Uterus (tissue), 2 donors: ENCODE measurements at regions not wholly inside any gene's neighbourhood (a gene's known extent, or its start where the extent isn't known, plus 50 kb on each side); places are given as distances from the start of the nearest gene placed in this dataset.

ENCODE experiments used
- POLR2A ChIP-seq, 2 donors: fragments of 450-650 bp; IDR thresholded peaks; one replicate each; pipeline ENCODE4 v1.6.1; 2016; ENCODE audit warnings: antibody characterized with exemption in 2 of 2, mild to moderate bottlenecking in 1 of 2, moderate library complexity in 1 of 2
- TF ChIP-seq, protein P1 (sequence below), 4 experiments: fragments of 200-600 bp in 2 of 4; fragments of 450-650 bp in 2 of 4; sonication (generic) in 2 of 4; IDR thresholded peaks; one replicate each; pipeline ENCODE4 v1.5.1; 2016 to 2019; ENCODE audit warnings: antibody characterized with exemption in 4 of 4, mild to moderate bottlenecking in 2 of 4, moderate library complexity in 1 of 4

DNA sequence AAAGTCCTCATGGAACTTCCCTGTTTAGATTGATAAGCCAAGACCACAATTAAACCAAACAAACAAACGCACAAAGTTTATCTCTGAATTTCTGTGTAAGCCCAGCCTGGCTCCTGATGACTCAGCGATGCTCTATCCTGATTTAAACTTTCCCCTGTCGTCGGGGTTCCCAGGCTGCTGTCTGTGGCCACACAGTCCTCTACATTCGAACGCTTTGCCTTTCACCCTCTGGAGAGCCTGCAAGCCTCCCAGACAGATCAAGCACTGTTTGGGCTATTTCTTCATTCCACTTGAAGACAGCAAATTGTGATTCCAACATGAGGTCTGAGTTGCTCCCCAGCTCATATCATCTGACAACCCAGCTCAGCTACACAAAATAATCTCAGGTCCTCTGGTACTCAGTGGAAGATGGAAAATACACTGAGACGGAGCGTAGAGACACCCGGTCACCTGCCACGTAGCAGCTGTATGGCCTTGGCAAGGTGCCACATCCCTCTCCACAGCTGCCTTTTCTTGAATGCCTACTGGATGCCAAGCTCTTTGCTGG, 51.2 kb downstream of the CYRIA start:
- TF ChIP-seq, protein P1, sequence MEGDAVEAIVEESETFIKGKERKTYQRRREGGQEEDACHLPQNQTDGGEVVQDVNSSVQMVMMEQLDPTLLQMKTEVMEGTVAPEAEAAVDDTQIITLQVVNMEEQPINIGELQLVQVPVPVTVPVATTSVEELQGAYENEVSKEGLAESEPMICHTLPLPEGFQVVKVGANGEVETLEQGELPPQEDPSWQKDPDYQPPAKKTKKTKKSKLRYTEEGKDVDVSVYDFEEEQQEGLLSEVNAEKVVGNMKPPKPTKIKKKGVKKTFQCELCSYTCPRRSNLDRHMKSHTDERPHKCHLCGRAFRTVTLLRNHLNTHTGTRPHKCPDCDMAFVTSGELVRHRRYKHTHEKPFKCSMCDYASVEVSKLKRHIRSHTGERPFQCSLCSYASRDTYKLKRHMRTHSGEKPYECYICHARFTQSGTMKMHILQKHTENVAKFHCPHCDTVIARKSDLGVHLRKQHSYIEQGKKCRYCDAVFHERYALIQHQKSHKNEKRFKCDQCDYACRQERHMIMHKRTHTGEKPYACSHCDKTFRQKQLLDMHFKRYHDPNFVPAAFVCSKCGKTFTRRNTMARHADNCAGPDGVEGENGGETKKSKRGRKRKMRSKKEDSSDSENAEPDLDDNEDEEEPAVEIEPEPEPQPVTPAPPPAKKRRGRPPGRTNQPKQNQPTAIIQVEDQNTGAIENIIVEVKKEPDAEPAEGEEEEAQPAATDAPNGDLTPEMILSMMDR (IDR thresholded peaks at IDR 0.05): no peak
- TF ChIP-seq POLR2A (IDR thresholded peaks at IDR 0.05): no peak
